A673 (cell line): ENCODE measurements at regions not wholly inside any gene's neighbourhood (a gene's known extent, or its start where the extent isn't known, plus 50 kb on each side); places are given as distances from the start of the nearest gene placed in this dataset.

Experiments used
- BruUV-seq: library from RNA; stranded (reverse); fragments of 400-500 nt; replicated peaks from 2 replicates; lab custom pipeline; 2021; lab: Mats Ljungman, UMichigan
- CTCF ChIA-PET: fragments of 300-600 bp; sonication (Branson Sonifier 250); formaldehyde crosslinking; loops from one replicate; lab custom pipeline; 2022; ENCODE audit warnings: antibody characterized with exemption; lab: Charles Lee
- POLR2A ChIA-PET: fragments of 300-600 bp; sonication (Branson Sonifier 250); formaldehyde crosslinking; loops from one replicate; lab custom pipeline; 2022; ENCODE audit warnings: antibody characterized with exemption; ENCODE audit not compliant: low non-redundant PET; lab: Charles Lee
- DNase-seq: peaks from one replicate; pipeline ENCODE4 v3.0.0-alpha.2; 2015; ENCODE audit warnings: low spot score
- H3K27ac ChIP-seq: fragments of 200-600 bp; sonication (generic); 2 replicates; pipeline ENCODE4 v1.5.1; 2016; ENCODE audit warnings: mixed run types, low read depth, mild to moderate bottlenecking, mixed read lengths, antibody characterized with exemption, low read length; ENCODE audit not compliant: poor library complexity, severe bottlenecking
- H3K27me3 ChIP-seq: fragments of 200-600 bp; sonication (generic); replicated peaks from 2 replicates; pipeline ENCODE4 v1.6.1; 2017; ENCODE audit warnings: mixed run types, low read depth, mild to moderate bottlenecking, mixed read lengths, antibody characterized with exemption, low read length; ENCODE audit not compliant: insufficient read depth, poor library complexity
- H3K36me3 ChIP-seq: fragments of 200-600 bp; sonication (generic); 2 replicates; pipeline ENCODE4 v1.6.1; 2016; ENCODE audit warnings: mixed run types, mild to moderate bottlenecking, mixed read lengths, antibody characterized with exemption, low read length; ENCODE audit not compliant: insufficient read depth, poor library complexity, severe bottlenecking
- H3K4me1 ChIP-seq: fragments of 200-600 bp; sonication (generic); 2 replicates; pipeline ENCODE4 v1.6.1; 2017; ENCODE audit warnings: mixed run types, mild to moderate bottlenecking, mixed read lengths, antibody characterized with exemption, low read length; ENCODE audit not compliant: insufficient read depth, poor library complexity, severe bottlenecking
- H3K4me3 ChIP-seq: fragments of 200-600 bp; sonication (generic); 2 replicates; pipeline ENCODE4 v1.5.1; 2016; ENCODE audit warnings: low read depth, mixed run types, mild to moderate bottlenecking, mixed read lengths, low read length; ENCODE audit not compliant: poor library complexity, severe bottlenecking
- H3K9me3 ChIP-seq: fragments of 200-600 bp; sonication (generic); 2 replicates; pipeline ENCODE4 v1.6.1; 2016; ENCODE audit warnings: mixed run types, low read depth, mild to moderate bottlenecking, mixed read lengths, antibody characterized with exemption, low read length; ENCODE audit not compliant: poor library complexity, severe bottlenecking
- EZH2 ChIP-seq: fragments of 200-600 bp; sonication (generic); IDR thresholded peaks from 2 replicates; pipeline ENCODE4 v1.6.1; 2017; ENCODE audit warnings: borderline replicate concordance, low read depth, mild to moderate bottlenecking, mixed read lengths, antibody characterized with exemption, low read length; ENCODE audit not compliant: poor library complexity, severe bottlenecking
- intact Hi-C: fragments of 100-400 bp; cut with micrococcal nuclease; formaldehyde crosslinking; loops from one replicate; pipeline ENCODE4 v1.10.0; 2022; ENCODE audit not compliant: unreplicated experiment
- TF ChIP-seq, protein P1 (sequence below): fragments of 300-800, 200-600 bp; sonication (generic); conservative IDR thresholded peaks from 2 replicates; pipeline ENCODE4 v1.5.1; 2017; ENCODE audit warnings: low read depth, mild to moderate bottlenecking, antibody characterized with exemption, low read length, moderate library complexity, mixed read lengths

DNA sequence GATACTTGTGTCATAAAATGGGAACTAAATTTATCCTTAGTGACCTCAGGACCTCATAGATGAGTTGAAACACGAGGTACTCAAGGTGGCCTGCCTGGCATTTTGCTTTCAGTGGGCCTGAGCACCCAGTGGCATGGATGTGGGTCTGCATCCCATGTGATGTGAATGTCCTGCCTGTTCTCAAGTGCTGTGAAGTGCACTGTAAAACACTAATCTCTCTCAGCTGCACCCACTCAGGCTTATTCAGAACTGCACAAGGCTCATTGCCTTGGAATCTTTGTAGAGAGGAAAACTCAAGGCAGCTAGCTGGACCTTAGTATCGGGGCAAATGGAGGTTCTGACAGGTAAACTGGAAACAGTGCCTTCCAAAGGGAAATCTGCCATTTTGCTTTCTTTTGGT, 767.0 kb downstream of the TUSC7 start:
- Histone ChIP-seq H3K27me3 (no peaks in the 10 kb centered on the region), H3K27ac (no peak overlapping the region), H3K36me3 (no peaks in the 10 kb centered on the region), H3K9me3 (no peaks in the 10 kb centered on the region), H3K4me3 (no peak overlapping the region), H3K4me1 (no peaks in the 10 kb centered on the region)
- DNase-seq = no peak
- intact Hi-C loops = no loop called here
- CTCF ChIA-PET = no interaction called here
- POLR2A ChIA-PET = no interaction called here
- BruUV-seq = no TSS peak
- TF ChIP-seq EZH2 = no peak
- TF ChIP-seq, protein P1, sequence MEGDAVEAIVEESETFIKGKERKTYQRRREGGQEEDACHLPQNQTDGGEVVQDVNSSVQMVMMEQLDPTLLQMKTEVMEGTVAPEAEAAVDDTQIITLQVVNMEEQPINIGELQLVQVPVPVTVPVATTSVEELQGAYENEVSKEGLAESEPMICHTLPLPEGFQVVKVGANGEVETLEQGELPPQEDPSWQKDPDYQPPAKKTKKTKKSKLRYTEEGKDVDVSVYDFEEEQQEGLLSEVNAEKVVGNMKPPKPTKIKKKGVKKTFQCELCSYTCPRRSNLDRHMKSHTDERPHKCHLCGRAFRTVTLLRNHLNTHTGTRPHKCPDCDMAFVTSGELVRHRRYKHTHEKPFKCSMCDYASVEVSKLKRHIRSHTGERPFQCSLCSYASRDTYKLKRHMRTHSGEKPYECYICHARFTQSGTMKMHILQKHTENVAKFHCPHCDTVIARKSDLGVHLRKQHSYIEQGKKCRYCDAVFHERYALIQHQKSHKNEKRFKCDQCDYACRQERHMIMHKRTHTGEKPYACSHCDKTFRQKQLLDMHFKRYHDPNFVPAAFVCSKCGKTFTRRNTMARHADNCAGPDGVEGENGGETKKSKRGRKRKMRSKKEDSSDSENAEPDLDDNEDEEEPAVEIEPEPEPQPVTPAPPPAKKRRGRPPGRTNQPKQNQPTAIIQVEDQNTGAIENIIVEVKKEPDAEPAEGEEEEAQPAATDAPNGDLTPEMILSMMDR = no peak

DNA sequence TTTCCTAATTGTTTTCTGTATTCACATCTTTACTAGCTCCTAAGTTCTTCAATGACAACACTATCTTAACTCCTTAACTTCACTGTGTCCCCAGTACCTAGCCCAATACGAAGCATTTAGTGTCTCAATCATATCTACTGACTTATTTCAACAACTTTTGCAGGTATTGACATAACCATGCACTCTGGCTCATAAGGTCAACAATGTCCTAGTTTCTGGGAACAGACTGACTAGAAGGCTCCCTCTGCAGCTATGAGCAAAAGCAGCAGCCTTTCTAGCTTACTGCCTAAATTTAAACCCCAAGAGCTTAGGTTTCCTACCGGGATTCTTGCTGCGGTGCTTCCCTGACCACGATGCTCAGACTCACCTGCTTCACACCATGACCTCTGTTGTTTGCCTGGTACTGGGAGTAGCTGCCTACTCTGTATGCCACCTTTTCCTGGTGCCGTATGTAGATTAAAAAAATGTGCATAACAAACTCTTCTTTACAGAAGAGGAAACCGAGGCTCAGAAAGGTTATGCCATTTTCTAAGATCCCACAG, 767.7 kb downstream of the TUSC7 start:
- Histone ChIP-seq H3K4me3 (no peak overlapping the region), H3K9me3 (no peaks in the 10 kb centered on the region), H3K4me1 (no peaks in the 10 kb centered on the region), H3K27me3 (no peaks in the 10 kb centered on the region), H3K27ac (no peak overlapping the region), H3K36me3 (no peaks in the 10 kb centered on the region)
- POLR2A ChIA-PET = no interaction called here
- CTCF ChIA-PET = no interaction called here
- no peak for DNase-seq
- no TSS peak for BruUV-seq
- TF ChIP-seq EZH2 = no peak
- TF ChIP-seq, protein P1 = no peak
- intact Hi-C loops = no loop called here

DNA sequence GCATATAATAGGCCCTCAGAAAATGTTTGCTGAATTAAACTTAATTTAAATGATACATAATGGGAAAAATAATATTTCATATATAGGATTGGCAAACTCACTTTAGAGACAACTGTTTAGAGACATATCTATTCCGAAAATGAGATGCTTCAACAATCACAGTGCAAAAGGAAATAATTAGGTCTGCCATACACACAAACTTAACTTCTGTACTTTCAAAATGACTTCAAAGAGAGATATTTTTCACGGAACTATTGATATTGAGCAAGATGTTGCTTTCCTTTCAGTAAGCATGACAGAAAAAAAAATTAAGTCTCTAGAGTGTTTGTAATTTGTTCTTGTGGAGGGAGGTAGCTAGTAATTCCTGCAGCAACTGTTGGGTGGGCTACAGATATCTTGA, 769.5 kb downstream of the TUSC7 start:
- CTCF ChIA-PET = no interaction called here
- Histone ChIP-seq H3K27me3 (no peaks in the 10 kb centered on the region), H3K4me1 (no peaks in the 10 kb centered on the region), H3K9me3 (no peaks in the 10 kb centered on the region), H3K36me3 (no peaks in the 10 kb centered on the region), H3K4me3 (no peak overlapping the region), H3K27ac (no peak overlapping the region)
- POLR2A ChIA-PET = no interaction called here
- no peak for DNase-seq
- intact Hi-C loops = no loop called here
- TF ChIP-seq, protein P1 = no peak
- TF ChIP-seq EZH2 = no peak
- no TSS peak for BruUV-seq
